ENCODE measurements at regions not wholly inside any gene's neighbourhood (a gene's known extent, or its start where the extent isn't known, plus 50 kb on each side); places are given as distances from the start of the nearest gene placed in this dataset.

DNA sequence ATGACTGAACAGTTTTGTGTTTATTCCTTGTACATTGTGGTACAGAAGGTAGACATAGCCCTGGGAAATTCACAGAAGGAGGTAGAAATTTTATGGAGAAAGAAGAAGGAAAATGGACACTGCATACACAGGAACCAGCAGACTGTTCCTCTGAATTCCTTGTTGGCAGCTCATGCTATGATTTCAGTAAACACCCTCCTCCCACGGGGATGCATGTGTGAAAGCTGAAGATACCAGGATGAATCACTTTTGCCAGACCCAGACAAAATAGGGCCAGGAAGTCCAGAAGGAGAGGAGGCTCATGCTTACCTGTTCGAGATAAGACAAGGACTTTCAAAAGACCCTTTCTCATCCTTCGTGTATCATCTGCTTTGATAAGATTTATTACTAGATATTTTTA is 110.3 kb upstream of the GGTLC1 start:
- Histone ChIP-seq H2BK12ac (ENCODE audit: low read length) (no peak overlapping the region), H3K4ac (ENCODE audit: low read depth, low read length) (no peak overlapping the region), H3K18ac (ENCODE audit: low read length) (no peak overlapping the region), H3K9ac (ENCODE audit: low read length) (no peak overlapping the region), H3K79me1 (ENCODE audit: low read length) (no peaks in the 10 kb centered on the region), H4K12ac (ENCODE audit: low read depth, low read length) (no peak overlapping the region), H4K91ac (ENCODE audit: low read depth, low read length) (no peak overlapping the region), H3K27ac (ENCODE audit: low read depth, low read length) (no peak overlapping the region), H3K79me2 (ENCODE audit: control insufficient read depth, insufficient read depth, low read length, poor library complexity) (no peaks in the 10 kb centered on the region), H4K8ac (ENCODE audit: low read depth, low read length) (no peak overlapping the region), H2AFZ (ENCODE audit: insufficient read depth, low read length, poor library complexity) (no peak overlapping the region), H3K23ac (ENCODE audit: low read length) (no peak overlapping the region), H3K36me3 (ENCODE audit: control insufficient read depth in 1 of 2, insufficient read depth in 2 of 2, low read length in 2 of 2) (no peaks in the 10 kb centered on the region), H2BK5ac (ENCODE audit: low read depth, low read length, poor library complexity) (no peak overlapping the region), H2AK5ac (ENCODE audit: low read length) (no peak overlapping the region), H3K9me3 (ENCODE audit: insufficient read depth, low read depth, low read length) (no peaks in the 10 kb centered on the region), H3K14ac (ENCODE audit: low read length) (no peak overlapping the region), H3K4me1 (ENCODE audit: control insufficient read depth in 1 of 2, insufficient read depth in 2 of 2, low read length in 2 of 2) (peaks cover 5 to 11% of the 10 kb centered on the region in 2 experiments), H2BK120ac (ENCODE audit: insufficient read depth, low read length, poor library complexity) (no peak overlapping the region), H3K27me3 (ENCODE audit: insufficient read depth, low read length) (no peaks in the 10 kb centered on the region), H3K4me3 (ENCODE audit: low read depth, low read length) (no peak overlapping the region), H3K4me2 (ENCODE audit: low read length) (no peak overlapping the region)
- no CpG with 5 or more reads among the region's 3 CpGs for WGBS (ENCODE audit: extremely low coverage, insufficient coverage, insufficient read length)
- DNase-seq, result peak; percentile 82 to 83

GRCh38 chr20:24097506-24098245 is 109.1 kb upstream of the GGTLC1 start:
- H2BK120ac ChIP-seq (ENCODE audit: insufficient read depth, low read length, poor library complexity), result no peak overlapping the region
- no peaks in the 10 kb centered on the region for H3K27me3 ChIP-seq (ENCODE audit: insufficient read depth, low read length)
- H3K18ac ChIP-seq (ENCODE audit: low read length), result no peak overlapping the region
- peak; percentile 86 to 93 for DNase-seq
- H3K14ac ChIP-seq (ENCODE audit: low read length), result no peak overlapping the region
- H3K4me3 ChIP-seq (ENCODE audit: low read depth, low read length), result no peak overlapping the region
- H3K79me2 ChIP-seq (ENCODE audit: control insufficient read depth, insufficient read depth, low read length, poor library complexity), result no peaks in the 10 kb centered on the region
- no peak overlapping the region for H3K4me2 ChIP-seq (ENCODE audit: low read length)
- H4K8ac ChIP-seq (ENCODE audit: low read depth, low read length), result no peak overlapping the region
- no peaks in the 10 kb centered on the region for H3K9me3 ChIP-seq (ENCODE audit: insufficient read depth, low read depth, low read length)
- no peak overlapping the region for H2AFZ ChIP-seq (ENCODE audit: insufficient read depth, low read length, poor library complexity)
- WGBS (ENCODE audit: extremely low coverage, insufficient coverage, insufficient read length), result no CpG with 5 or more reads among the region's 6 CpGs
- no peak overlapping the region for H4K12ac ChIP-seq (ENCODE audit: low read depth, low read length)
- H2AK5ac ChIP-seq (ENCODE audit: low read length), result no peak overlapping the region
- H3K4me1 ChIP-seq (ENCODE audit: control insufficient read depth in 1 of 2, insufficient read depth in 2 of 2, low read length in 2 of 2), result peaks cover 5 to 11% of the 10 kb centered on the region in 2 experiments
- H3K23ac ChIP-seq (ENCODE audit: low read length), result no peak overlapping the region
- H3K9ac ChIP-seq (ENCODE audit: low read length), result no peak overlapping the region
- H3K27ac ChIP-seq (ENCODE audit: low read depth, low read length), result no peak overlapping the region
- H3K4ac ChIP-seq (ENCODE audit: low read depth, low read length), result no peak overlapping the region
- no peak overlapping the region for H2BK5ac ChIP-seq (ENCODE audit: low read depth, low read length, poor library complexity)
- H3K36me3 ChIP-seq (ENCODE audit: control insufficient read depth in 1 of 2, insufficient read depth in 2 of 2, low read length in 2 of 2), result no peaks in the 10 kb centered on the region
- no peaks in the 10 kb centered on the region for H3K79me1 ChIP-seq (ENCODE audit: low read length)
- H2BK12ac ChIP-seq (ENCODE audit: low read length), result no peak overlapping the region
- H4K91ac ChIP-seq (ENCODE audit: low read depth, low read length), result no peak overlapping the region

DNA sequence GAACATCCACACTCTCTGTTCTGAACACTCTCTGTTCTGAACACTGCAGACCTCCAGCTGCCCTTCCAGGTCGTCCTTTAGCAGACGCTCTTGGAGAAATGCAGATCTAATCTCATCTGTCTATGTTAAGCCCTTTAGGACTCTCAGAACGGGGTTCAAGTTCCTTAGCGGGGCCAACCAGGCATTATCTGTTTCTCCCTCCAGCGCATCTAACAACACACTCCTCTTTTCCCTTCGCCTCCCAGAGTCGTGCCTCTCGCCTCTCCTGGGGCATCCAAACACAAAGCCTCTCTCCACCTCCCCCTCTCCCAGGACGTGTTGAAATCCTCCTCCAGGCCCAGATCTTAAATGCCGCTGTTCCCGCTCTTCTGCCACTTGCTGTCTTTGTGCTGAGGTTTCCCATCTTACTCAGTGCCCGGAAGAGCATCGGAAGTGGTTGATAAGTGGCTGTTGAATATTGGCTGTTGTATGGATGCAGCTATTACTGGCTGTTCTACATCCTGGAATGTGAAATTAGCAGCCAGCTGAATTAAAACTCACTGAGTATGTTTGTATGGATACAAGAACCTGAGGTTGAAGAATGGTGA is 108.4 kb upstream of the GGTLC1 start:
- H2AFZ ChIP-seq (ENCODE audit: insufficient read depth, low read length, poor library complexity), result no peak overlapping the region
- H4K91ac ChIP-seq (ENCODE audit: low read depth, low read length), result no peak overlapping the region
- H3K4me1 ChIP-seq (ENCODE audit: control insufficient read depth in 1 of 2, insufficient read depth in 2 of 2, low read length in 2 of 2), result peaks cover 5 to 11% of the 10 kb centered on the region in 2 experiments
- H3K23ac ChIP-seq (ENCODE audit: low read length), result no peak overlapping the region
- H3K4me3 ChIP-seq (ENCODE audit: low read depth, low read length), result no peak overlapping the region
- no peak overlapping the region for H3K14ac ChIP-seq (ENCODE audit: low read length)
- no peak overlapping the region for H2BK12ac ChIP-seq (ENCODE audit: low read length)
- H3K27ac ChIP-seq (ENCODE audit: low read depth, low read length), result no peak overlapping the region
- no peak overlapping the region for H3K9ac ChIP-seq (ENCODE audit: low read length)
- H3K79me1 ChIP-seq (ENCODE audit: low read length), result no peaks in the 10 kb centered on the region
- H3K4ac ChIP-seq (ENCODE audit: low read depth, low read length), result no peak overlapping the region
- no peak overlapping the region for H4K12ac ChIP-seq (ENCODE audit: low read depth, low read length)
- no peaks in the 10 kb centered on the region for H3K79me2 ChIP-seq (ENCODE audit: control insufficient read depth, insufficient read depth, low read length, poor library complexity)
- peak overlapping the region; percentile 2 for H4K8ac ChIP-seq (ENCODE audit: low read depth, low read length)
- no peak overlapping the region for H2BK5ac ChIP-seq (ENCODE audit: low read depth, low read length, poor library complexity)
- H2BK120ac ChIP-seq (ENCODE audit: insufficient read depth, low read length, poor library complexity), result no peak overlapping the region
- no peaks in the 10 kb centered on the region for H3K27me3 ChIP-seq (ENCODE audit: insufficient read depth, low read length)
- no peak overlapping the region for H3K18ac ChIP-seq (ENCODE audit: low read length)
- no peaks in the 10 kb centered on the region for H3K9me3 ChIP-seq (ENCODE audit: insufficient read depth, low read depth, low read length)
- no peak overlapping the region for H2AK5ac ChIP-seq (ENCODE audit: low read length)
- DNase-seq, result peak in 1 of 2 donors; percentile 19
- no peak overlapping the region for H3K4me2 ChIP-seq (ENCODE audit: low read length)
- WGBS (ENCODE audit: extremely low coverage, insufficient coverage, insufficient read length), result no CpG with 5 or more reads among the region's 13 CpGs
- no peaks in the 10 kb centered on the region for H3K36me3 ChIP-seq (ENCODE audit: control insufficient read depth in 1 of 2, insufficient read depth in 2 of 2, low read length in 2 of 2)

DNA sequence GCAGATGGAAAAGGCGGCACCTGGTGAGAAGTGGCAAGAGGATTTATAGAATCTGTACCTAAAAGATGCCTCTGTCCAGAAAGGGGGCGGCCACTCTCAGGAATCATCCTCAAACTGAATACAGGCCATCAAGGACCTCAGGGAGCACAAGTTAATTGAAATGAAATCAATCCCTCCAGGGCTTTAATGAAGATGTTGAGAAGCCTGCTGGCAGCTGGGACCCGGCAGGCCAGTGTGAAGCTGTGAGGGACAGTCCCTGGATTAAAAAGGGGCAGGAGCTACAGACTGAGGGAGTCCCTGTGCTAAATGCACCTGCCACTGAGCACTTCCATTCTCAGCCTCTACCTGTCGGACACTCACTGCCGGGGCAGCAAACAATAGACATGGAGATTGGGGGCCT is 107.7 kb upstream of the GGTLC1 start:
- no CpG with 5 or more reads among the region's 5 CpGs for WGBS (ENCODE audit: extremely low coverage, insufficient coverage, insufficient read length)

More for the DNA sequence above, 107.7 kb upstream of the GGTLC1 start:
- H3K4me2 ChIP-seq (ENCODE audit: low read length), result no peak overlapping the region
- H3K27ac ChIP-seq (ENCODE audit: low read depth, low read length), result no peak overlapping the region
- H3K4ac ChIP-seq (ENCODE audit: low read depth, low read length), result no peak overlapping the region
- no peak overlapping the region for H3K18ac ChIP-seq (ENCODE audit: low read length)
- no peak overlapping the region for H2BK12ac ChIP-seq (ENCODE audit: low read length)
- no peak overlapping the region for H4K8ac ChIP-seq (ENCODE audit: low read depth, low read length)
- no peaks in the 10 kb centered on the region for H3K79me2 ChIP-seq (ENCODE audit: control insufficient read depth, insufficient read depth, low read length, poor library complexity)
- no peak overlapping the region for H2AK5ac ChIP-seq (ENCODE audit: low read length)
- H2BK120ac ChIP-seq (ENCODE audit: insufficient read depth, low read length, poor library complexity), result no peak overlapping the region
- H3K23ac ChIP-seq (ENCODE audit: low read length), result no peak overlapping the region
- DNase-seq, result no peak
- no peak overlapping the region for H3K14ac ChIP-seq (ENCODE audit: low read length)
- H2AFZ ChIP-seq (ENCODE audit: insufficient read depth, low read length, poor library complexity), result no peak overlapping the region
- H3K4me1 ChIP-seq (ENCODE audit: control insufficient read depth in 1 of 2, insufficient read depth in 2 of 2, low read length in 2 of 2), result peaks cover 5 to 11% of the 10 kb centered on the region in 2 experiments
- H4K91ac ChIP-seq (ENCODE audit: low read depth, low read length), result no peak overlapping the region
- H4K12ac ChIP-seq (ENCODE audit: low read depth, low read length), result no peak overlapping the region
- H3K4me3 ChIP-seq (ENCODE audit: low read depth, low read length), result no peak overlapping the region
- H3K9me3 ChIP-seq (ENCODE audit: insufficient read depth, low read depth, low read length), result no peaks in the 10 kb centered on the region
- H3K27me3 ChIP-seq (ENCODE audit: insufficient read depth, low read length), result no peaks in the 10 kb centered on the region
- no peaks in the 10 kb centered on the region for H3K36me3 ChIP-seq (ENCODE audit: control insufficient read depth in 1 of 2, insufficient read depth in 2 of 2, low read length in 2 of 2)
- H3K79me1 ChIP-seq (ENCODE audit: low read length), result no peaks in the 10 kb centered on the region
- H2BK5ac ChIP-seq (ENCODE audit: low read depth, low read length, poor library complexity), result no peak overlapping the region
- no peak overlapping the region for H3K9ac ChIP-seq (ENCODE audit: low read length)

All from trophoblast cell (in vitro differentiated cells and primary cell).